ENCODE measurements at regions not wholly inside any gene's neighbourhood (a gene's known extent, or its start where the extent isn't known, plus 50 kb on each side); places are given as distances from the start of the nearest gene placed in this dataset.

DNA sequence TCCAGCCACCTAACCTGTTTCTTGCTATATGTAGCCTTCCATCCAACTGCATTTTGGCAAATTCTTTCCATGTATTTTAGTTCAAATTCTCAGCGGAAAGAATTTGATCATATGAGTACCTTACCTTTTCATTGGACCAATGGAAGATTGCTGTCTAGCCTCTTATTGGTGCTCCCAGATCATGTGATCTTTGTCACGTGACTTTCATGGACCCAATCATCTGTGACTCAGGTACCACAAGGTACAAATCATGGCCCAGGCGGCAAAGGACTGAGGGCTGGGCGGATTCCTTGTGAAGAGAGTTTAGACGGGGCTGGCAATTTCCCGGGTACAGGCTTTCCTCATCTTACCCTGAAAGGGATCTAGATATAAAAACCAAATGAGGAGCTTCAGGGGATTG is 85.9 kb upstream of the TBX20 start:
- DNase-seq (ENCODE audit: low read depth in 3 of 3): no peak

DNA sequence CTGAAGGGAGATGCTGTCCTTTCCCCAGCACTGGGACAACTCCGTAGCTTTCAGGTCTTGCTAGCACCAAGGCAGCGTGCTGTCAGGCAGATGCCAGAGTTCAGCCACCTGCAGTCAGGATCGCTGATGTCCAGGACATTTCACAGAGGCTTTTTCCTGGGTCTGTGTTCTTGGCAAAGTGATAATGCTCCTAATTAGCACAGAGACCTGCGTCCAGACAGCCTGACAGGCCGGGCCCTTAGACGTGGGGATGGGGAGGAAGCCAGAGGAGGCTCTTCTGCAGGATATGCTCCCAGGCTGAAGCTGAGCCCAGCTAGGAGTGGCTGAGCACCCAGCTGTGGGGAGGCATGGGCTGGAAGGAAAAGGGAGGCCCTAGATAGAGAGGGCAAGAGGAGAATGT is 82.5 kb upstream of the TBX20 start:
- DNase-seq (ENCODE audit: low read depth in 3 of 3): no peak

DNA sequence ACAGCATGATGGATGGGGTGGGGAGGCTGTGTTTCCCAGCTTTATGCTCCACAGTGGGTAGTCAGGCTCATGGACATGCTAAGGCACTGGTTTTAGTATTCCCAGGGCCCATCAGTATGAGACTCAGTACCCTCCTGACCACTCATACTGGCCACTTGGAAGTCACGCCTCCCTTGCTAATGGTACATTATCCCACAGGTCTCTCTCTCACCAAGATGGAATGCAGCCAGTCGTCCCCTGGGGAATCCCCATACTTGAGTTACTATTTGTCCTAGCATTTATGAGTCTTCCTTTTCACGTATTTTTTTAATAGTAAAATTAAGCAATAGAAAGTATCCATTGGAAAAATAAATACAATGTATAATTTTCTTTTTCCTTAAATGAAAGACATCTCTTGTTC is 80.6 kb upstream of the TBX20 start:
- no peak for DNase-seq (ENCODE audit: low read depth in 3 of 3)

DNA sequence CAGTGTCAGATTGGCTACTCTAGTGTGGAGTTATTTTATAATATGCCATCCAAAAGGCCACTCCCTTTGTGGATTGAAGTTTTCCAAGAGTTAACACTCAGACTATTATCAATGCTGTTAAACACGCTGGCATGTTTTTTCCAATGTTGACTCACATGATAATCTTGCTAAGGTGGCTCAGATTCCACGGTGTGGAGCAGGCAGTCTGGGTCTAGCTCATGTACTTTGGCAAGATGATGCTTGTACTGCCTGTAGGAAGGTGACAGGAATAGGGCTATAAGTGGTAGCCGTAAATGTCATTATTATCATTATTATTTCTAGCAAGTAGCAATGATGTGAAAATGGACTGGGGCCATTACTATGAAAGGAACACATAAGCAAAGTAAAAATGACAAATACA is 79.4 kb upstream of the TBX20 start:
- no peak for DNase-seq (ENCODE audit: low read depth in 3 of 3)

DNA sequence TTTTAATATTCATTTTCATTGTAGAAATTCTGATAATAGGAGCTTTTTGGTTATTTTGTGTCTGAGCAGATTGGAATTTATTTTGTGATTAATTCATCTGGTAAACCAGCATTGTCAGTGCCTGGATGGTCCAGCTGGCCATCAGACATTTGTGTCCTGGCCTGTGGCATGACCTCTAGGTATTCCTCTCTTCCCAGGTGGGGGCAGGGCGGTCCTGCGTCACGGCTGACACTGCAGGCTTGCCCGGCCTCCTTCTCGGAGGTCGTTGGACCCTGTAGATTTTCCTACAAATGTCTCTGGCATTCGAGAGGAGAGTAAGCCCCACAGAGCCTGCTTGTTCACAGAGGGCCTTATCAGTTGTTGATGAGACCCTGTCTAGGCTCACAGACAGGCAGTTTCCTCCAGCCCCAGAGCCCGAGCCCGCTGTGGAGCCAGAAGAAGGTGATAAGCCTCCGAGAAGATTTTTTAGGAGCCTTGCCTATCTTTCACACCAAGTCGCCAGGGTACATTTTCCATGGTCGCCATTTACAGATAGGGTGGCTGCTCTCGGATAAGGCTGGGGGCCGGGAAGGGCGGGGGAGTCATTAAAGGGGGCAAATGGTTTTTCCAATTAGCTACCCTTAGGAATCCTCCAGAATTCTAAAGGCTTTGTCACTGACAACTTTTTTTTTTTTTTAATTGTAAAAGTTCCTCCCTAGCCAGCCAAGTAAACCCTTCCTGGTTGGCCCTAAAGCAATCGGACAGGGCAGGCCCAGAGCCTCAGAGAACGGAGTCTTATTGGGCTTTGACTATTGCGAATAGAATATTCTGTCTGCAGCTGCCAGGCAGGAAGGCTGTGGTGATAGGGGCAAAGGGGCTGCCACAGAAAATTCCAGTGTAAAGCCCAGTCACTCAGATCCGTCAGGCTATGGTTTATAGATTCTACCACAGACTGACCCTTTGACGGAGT is 78.1 kb upstream of the TBX20 start:
- no peak for DNase-seq (ENCODE audit: low read depth in 3 of 3)

DNA sequence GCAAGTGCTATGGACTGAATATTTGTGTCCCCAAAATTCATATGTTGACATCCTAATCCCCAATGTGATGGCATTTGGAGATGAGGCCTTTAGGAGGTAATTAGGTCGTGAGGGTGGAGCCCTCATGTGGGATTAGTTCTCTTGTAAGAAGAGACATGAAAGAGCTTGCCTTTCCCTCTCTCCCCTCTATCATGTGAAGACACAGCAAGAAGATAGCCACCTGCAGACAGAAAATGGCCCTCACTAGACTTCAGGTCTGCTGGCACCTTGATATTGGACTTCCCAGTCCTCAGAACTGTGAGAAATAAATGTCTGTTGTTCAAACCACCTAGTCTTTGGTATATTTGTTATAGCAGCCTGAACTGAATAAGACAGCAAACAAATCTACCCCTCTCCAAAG is 75.1 kb upstream of the TBX20 start:
- no peak for DNase-seq (ENCODE audit: low read depth in 3 of 3)

DNA sequence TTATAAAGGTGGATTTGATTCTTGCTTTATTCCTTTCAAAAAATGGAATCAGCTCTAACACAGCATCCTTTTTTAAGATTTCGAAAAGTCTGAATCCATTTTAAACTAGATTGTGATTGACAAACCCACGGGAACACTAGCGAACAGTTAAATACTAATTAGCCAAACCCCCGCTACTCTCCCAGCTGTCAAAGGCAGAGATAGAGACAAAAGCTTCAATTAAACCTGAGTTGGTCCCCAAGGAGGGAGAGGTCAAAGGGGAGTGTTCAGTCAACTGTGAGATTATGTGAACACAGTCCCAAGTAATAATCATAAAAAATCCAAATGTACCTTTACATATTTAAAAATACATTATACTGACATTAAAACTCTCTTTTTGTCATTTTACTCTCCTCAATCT is 65.7 kb upstream of the TBX20 start:
- no peak for DNase-seq (ENCODE audit: low read depth in 3 of 3)

DNA sequence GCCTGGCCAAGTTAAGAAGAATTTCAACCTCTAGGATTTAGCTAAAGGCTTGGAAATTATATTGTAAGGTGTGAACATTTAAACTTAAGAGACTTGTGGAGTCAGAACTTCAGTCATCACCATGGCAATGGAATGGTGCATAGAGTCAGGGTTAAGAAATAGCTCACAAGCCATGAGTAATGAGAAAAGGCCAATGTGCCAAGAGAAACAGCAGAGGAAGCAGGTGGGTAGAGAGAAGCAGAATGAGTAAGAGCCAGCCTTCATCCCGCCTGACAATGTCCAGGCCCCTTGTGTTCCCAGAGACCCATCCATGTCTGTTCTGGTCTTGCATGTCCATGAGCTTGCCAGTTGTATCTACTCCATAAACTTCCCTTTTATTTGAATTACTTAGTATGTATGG is 62.6 kb upstream of the TBX20 start:
- no peak for DNase-seq (ENCODE audit: low read depth in 3 of 3)

DNA sequence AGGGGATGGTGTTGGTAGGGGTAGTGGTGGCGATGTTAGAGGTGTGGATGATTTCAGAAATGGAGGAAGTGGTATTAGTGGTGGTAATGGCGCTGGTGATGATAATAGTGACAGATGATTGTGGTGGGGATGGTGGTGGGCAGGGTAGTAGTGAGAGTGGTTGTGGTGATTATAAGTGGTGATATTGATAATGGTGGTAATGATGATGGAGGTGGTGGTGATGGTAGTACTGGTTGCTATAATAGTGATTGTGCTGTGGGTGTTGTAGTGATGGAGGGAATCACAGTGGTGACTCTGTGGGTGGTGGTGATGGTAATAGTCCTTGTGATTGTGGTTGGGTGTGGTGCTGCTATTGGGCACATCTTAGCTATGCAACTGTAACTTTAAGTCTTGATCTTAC is 61.6 kb upstream of the TBX20 start:
- no peak for DNase-seq (ENCODE audit: low read depth in 3 of 3)

DNA sequence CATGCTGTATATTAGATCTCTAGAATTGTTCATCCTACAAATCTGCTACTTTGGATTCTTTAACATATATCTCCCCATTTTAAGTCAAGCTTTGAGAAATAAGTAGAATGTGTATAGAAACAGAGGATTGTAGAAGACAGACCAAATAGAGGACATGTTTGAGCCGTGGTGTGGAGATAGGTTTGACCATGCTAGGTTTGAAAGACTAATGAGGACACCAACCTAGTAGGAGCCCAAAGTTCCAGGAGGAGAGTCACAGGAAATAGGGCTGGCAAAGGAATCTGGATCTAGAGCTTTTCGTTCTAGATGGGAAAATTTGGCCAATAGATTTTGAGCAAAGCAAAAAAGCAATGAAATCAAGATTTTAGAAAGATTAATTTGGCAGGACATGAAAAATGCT is 60.5 kb upstream of the TBX20 start:
- no peak for DNase-seq (ENCODE audit: low read depth in 3 of 3)

DNA sequence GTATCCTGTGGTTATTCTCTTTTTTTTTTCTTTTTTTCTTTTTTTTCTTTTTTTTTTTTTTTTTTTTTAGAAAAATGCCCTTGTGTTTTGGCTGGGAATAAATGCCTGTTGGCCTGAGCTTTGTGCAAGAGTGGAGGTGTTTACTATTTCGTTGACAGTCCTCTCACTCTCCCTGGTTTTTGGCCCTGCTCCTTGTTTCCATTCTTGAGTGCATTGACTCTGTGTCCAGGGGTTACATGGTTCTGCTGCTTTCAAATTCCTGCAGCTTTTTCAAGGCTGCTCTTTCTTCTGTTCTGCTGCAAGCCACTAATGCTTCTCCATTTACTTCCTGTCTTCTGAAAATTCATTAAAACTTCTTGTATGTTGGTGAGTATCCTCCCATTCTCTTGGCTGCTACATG is 59.7 kb upstream of the TBX20 start:
- no peak for DNase-seq (ENCODE audit: low read depth in 3 of 3)
